Osteoblast (primary cell): ENCODE measurements at regions not wholly inside any gene's neighbourhood (a gene's known extent, or its start where the extent isn't known, plus 50 kb on each side); places are given as distances from the start of the nearest gene placed in this dataset.

ENCODE experiments used
- DNase-seq: peaks from one replicate; pipeline ENCODE4 v3.0.0; 2011; ENCODE audit warnings: low spot score, mixed read lengths; ENCODE audit not compliant: insufficient read length; ENCODE audit errors: missing footprints
- H2AFZ ChIP-seq: 2 replicates; pipeline ENCODE4 v1.6.0; 2011; ENCODE audit warnings: mild to moderate bottlenecking, low read length
- H3K27ac ChIP-seq: 2 replicates; pipeline ENCODE4 v1.5.1; 2011; ENCODE audit warnings: mild to moderate bottlenecking, low read depth, low read length, moderate library complexity
- H3K27me3 ChIP-seq: 2 replicates; pipeline ENCODE4 v1.6.0; 2012; ENCODE audit warnings: mild to moderate bottlenecking, control low read depth, inconsistent platforms, low read length, moderate library complexity; ENCODE audit not compliant: insufficient read depth
- H3K36me3 ChIP-seq: 2 replicates; pipeline ENCODE4 v1.5.1; 2011; ENCODE audit warnings: mild to moderate bottlenecking, low read length, control low read depth, moderate library complexity; ENCODE audit not compliant: insufficient read depth
- H3K4me1 ChIP-seq: 2 replicates; pipeline ENCODE4 v1.5.1; 2011; ENCODE audit warnings: mild to moderate bottlenecking, low read length, control low read depth, moderate library complexity; ENCODE audit not compliant: insufficient read depth
- H3K4me2 ChIP-seq: 2 replicates; pipeline ENCODE4 v1.6.0; 2011; ENCODE audit warnings: mild to moderate bottlenecking, low read length; ENCODE audit not compliant: insufficient read depth
- H3K4me3 ChIP-seq: fragments of 200-600 bp; sonication (generic); 3 replicates; pipeline ENCODE4 v1.5.1; 2012; ENCODE audit warnings: mild to moderate bottlenecking, low read length, inconsistent platforms; ENCODE audit not compliant: insufficient read depth
- H3K79me2 ChIP-seq: 2 replicates; pipeline ENCODE4 v1.6.0; 2012; ENCODE audit warnings: mild to moderate bottlenecking, low read length, control low read depth, inconsistent platforms; ENCODE audit not compliant: insufficient read depth
- H3K9me3 ChIP-seq: 2 replicates; pipeline ENCODE4 v1.5.1; 2011; ENCODE audit warnings: low read depth, low read length, control low read depth
- H4K20me1 ChIP-seq: 2 replicates; pipeline ENCODE4 v1.6.0; 2012; ENCODE audit warnings: mild to moderate bottlenecking, low read length, control low read depth; ENCODE audit not compliant: insufficient read depth
- CTCF ChIP-seq: IDR thresholded peaks from 2 replicates; pipeline ENCODE4 v1.5.1; 2011; ENCODE audit warnings: mild to moderate bottlenecking, low read depth, low read length, moderate library complexity; ENCODE audit errors: extremely low read depth

DNA sequence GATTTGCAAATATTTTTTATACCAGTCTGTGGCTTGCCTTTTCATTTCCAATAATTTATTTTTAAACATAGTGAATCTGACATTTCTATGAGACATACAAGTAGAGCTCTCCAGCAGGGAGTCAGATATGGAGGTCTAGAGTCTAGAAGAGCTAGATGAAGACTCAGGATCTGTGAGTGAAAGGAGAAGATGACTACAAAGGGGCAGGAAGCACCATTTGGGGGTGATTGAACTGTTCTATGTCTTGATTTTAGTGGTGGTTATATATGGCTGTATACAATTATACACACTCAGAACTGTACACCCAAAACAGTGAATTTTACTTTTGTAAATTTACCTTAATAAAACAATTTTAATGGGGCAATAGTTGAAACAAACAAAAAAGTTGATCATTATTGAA lies 127.9 kb upstream of the BACH2 start:
- Histone ChIP-seq H4K20me1 (no peaks in the 10 kb centered on the region), H3K27ac (no peak overlapping the region), H3K27me3 (peaks cover 6% of the 10 kb centered on the region), H2AFZ (no peak overlapping the region), H3K4me1 (no peaks in the 10 kb centered on the region), H3K9me3 (peaks cover 3% of the 10 kb centered on the region), H3K79me2 (no peaks in the 10 kb centered on the region), H3K36me3 (no peaks in the 10 kb centered on the region), H3K4me3 (no peak overlapping the region), H3K4me2 (no peak overlapping the region)
- TF ChIP-seq CTCF, result no peak
- DNase-seq, result no peak

- Histone ChIP-seq H3K4me1 (no peaks in the 10 kb centered on the region), H3K36me3 (no peaks in the 10 kb centered on the region), H4K20me1 (no peaks in the 10 kb centered on the region), H3K4me3 (no peak overlapping the region), H3K27ac (no peak overlapping the region), H3K27me3 (peaks cover 9% of the 10 kb centered on the region), H3K79me2 (no peaks in the 10 kb centered on the region), H3K9me3 (no peaks in the 10 kb centered on the region), H3K4me2 (no peak overlapping the region), H2AFZ (no peak overlapping the region)
- DNase-seq, result no peak
- no peak for TF ChIP-seq CTCF
Observed at GRCh38 chr6:90421666-90422065, 125.0 kb upstream of the BACH2 start.

DNA sequence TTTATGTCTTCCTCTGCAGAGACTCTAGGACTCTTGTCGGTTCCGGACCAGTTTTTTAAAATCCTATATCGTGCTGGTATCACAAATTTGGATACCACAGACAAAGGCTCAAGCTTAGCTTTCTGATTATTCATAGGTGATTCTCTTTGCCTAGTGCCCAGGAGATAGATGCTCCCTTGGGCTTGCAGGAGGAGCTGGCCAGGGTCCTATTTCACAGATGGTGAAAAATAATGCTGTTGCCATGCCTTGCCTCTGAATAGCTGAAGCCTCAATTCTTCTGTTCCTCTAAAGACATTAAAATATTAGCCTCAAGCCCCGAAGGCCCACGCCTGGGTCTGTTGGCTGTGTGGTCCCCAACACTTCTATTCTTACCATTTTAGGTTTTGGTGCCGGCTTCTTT lies 123.9 kb upstream of the BACH2 start:
- Histone ChIP-seq H3K9me3 (no peaks in the 10 kb centered on the region), H3K79me2 (no peaks in the 10 kb centered on the region), H3K27me3 (peaks cover 9% of the 10 kb centered on the region), H4K20me1 (no peaks in the 10 kb centered on the region), H3K4me2 (no peak overlapping the region), H3K4me1 (no peaks in the 10 kb centered on the region), H3K36me3 (no peaks in the 10 kb centered on the region), H3K4me3 (no peak overlapping the region), H3K27ac (no peak overlapping the region), H2AFZ (no peak overlapping the region)
- TF ChIP-seq CTCF, result no peak
- DNase-seq, result no peak

GRCh38 chr6:90417385-90417784 lies 120.7 kb upstream of the BACH2 start:
- no peak overlapping the region for H3K4me2 ChIP-seq
- no peaks in the 10 kb centered on the region for H3K4me1 ChIP-seq
- no peaks in the 10 kb centered on the region for H3K79me2 ChIP-seq
- no peak overlapping the region for H3K27ac ChIP-seq
- no peak for DNase-seq
- no peaks in the 10 kb centered on the region for H3K36me3 ChIP-seq
- no peaks in the 10 kb centered on the region for H3K9me3 ChIP-seq
- H3K27me3 ChIP-seq, result peaks cover 27% of the 10 kb centered on the region
- no peaks in the 10 kb centered on the region for H4K20me1 ChIP-seq
- no peak overlapping the region for H2AFZ ChIP-seq
- TF ChIP-seq CTCF, result no peak
- H3K4me3 ChIP-seq, result no peak overlapping the region
